ENCODE measurements at regions not wholly inside any gene's neighbourhood (a gene's known extent, or its start where the extent isn't known, plus 50 kb on each side); places are given as distances from the start of the nearest gene placed in this dataset.

- in situ Hi-C loops (cut with HindIII; ENCODE audit: extremely low pct_ligation_motif_present, low pct_unique_long_range_greater_than_20kb) = no loop called here
Measured at GRCh38 chr3:27573138-27573537, 89.0 kb upstream of the SLC4A7 start.

More at GRCh38 chr3:27573138-27573537, 89.0 kb upstream of the SLC4A7 start:
- ChIA-PET POLR2A (no interaction called here), CTCF (ENCODE audit: low intra/inter-chr PET ratio, low total read pairs) (no interaction called here)
- ATAC-seq = no peak
- Histone ChIP-seq H3K4me3 (replicated peaks in 1 of 3; ENCODE audit: insufficient read depth in 1 of 3, low read depth in 2 of 3, low read length in 3 of 3) (no peak overlapping the region), H4K20me1 (ENCODE audit: insufficient read depth, low read length) (no peaks in the 10 kb centered on the region), H2AFZ (ENCODE audit: low read length) (no peak overlapping the region), H3K4me2 (ENCODE audit: low read depth, low read length) (no peak overlapping the region), H3K9ac (ENCODE audit: insufficient read depth, low read depth, low read length) (no peak overlapping the region), H3K4me1 (ENCODE audit: insufficient read depth, low read length) (no peaks in the 10 kb centered on the region), H3K27me3 (ENCODE audit: control insufficient read depth in 1 of 2, insufficient read depth in 2 of 2, low read length in 2 of 2) (no peaks in the 10 kb centered on the region), H3K36me3 (replicated peaks in 1 of 2; ENCODE audit: control insufficient read depth in 1 of 2, insufficient read depth in 2 of 2, low read length in 2 of 2) (no peaks in the 10 kb centered on the region), H3K27ac (ENCODE audit: extremely low read length, insufficient read depth, low read length) (no peak overlapping the region), H3K9me3 (ENCODE audit: low read length) (no peaks in the 10 kb centered on the region), H3K79me2 (ENCODE audit: insufficient read depth, low read length) (no peaks in the 10 kb centered on the region)
- intact Hi-C loops (cut with micrococcal nuclease; ENCODE audit: unreplicated experiment) = no loop called here
- no peak for DNase-seq (ENCODE audit: low spot score)
- BruUV-seq (replicated peaks) = no TSS peak
- no peak for FAIRE-seq
- TF ChIP-seq TBX2 (CRISPR knock-in tag; IDR thresholded peaks at IDR 0.05; ENCODE audit: borderline replicate concordance) = no peak
- no peak for TF ChIP-seq ZGPAT (CRISPR knock-in tag; IDR thresholded peaks at IDR 0.05)
- no peak for TF ChIP-seq ZNF883 (CRISPR knock-in tag; IDR thresholded peaks at IDR 0.05; ENCODE audit: not compliant biosample characterization)
- TF ChIP-seq CEBPG (CRISPR knock-in tag; IDR thresholded peaks at IDR 0.05) = no peak
- TF ChIP-seq SNAPC5 (CRISPR knock-in tag; IDR thresholded peaks at IDR 0.05; ENCODE audit: borderline replicate concordance) = no peak
- TF ChIP-seq CCAR2 (optimal IDR thresholded peaks at IDR 0.05; ENCODE audit: low read depth, low read length) = no peak
- TF ChIP-seq ATAD3A (CRISPR knock-in tag; IDR thresholded peaks at IDR 0.05) = no peak
- no peak for TF ChIP-seq ZNF609 (CRISPR knock-in tag; IDR thresholded peaks at IDR 0.05; ENCODE audit: borderline replicate concordance)
- TF ChIP-seq ZNF674 (CRISPR knock-in tag; IDR thresholded peaks at IDR 0.05; ENCODE audit: low read depth) = no peak
- TF ChIP-seq MLXIP (CRISPR knock-in tag; IDR thresholded peaks at IDR 0.05; ENCODE audit: borderline replicate concordance) = no peak
- no peak for TF ChIP-seq ZFX (CRISPR knock-in tag; IDR thresholded peaks at IDR 0.05; ENCODE audit: low read depth)
- WGBS (ENCODE audit: low lambda C conversion rate) = 48% methylated on average over 3 of the region's 3 CpGs
